Vagina (tissue), 2 donors: ENCODE measurements at regions not wholly inside any gene's neighbourhood (a gene's known extent, or its start where the extent isn't known, plus 50 kb on each side); places are given as distances from the start of the nearest gene placed in this dataset.

Source experiments
- CTCF ChIP-seq, 3 experiments: fragments of 450-650 bp in 2 of 3; fragments of 200-600 bp in 1 of 3; sonication (generic) in 1 of 3; IDR thresholded peaks; one replicate each; pipeline ENCODE4 v1.5.1; 2017 to 2019; ENCODE audit warnings: antibody characterized with exemption in 3 of 3, mild to moderate bottlenecking in 2 of 3, moderate library complexity in 2 of 3
- POLR2A ChIP-seq, 2 donors: fragments of 450-650 bp; IDR thresholded peaks; one replicate each; pipeline ENCODE4 v1.6.1; 2017; ENCODE audit warnings: antibody characterized with exemption in 2 of 2, mild to moderate bottlenecking in 2 of 2, moderate library complexity in 2 of 2

- TF ChIP-seq CTCF (IDR thresholded peaks at IDR 0.05) (no peak), POLR2A (IDR thresholded peaks at IDR 0.05) (no peak)
Observed at GRCh38 chr1:14392161-14392858, 206.2 kb upstream of the KAZN start.
